Fibroblast of lung (primary cell): ENCODE measurements at regions not wholly inside any gene's neighbourhood (a gene's known extent, or its start where the extent isn't known, plus 50 kb on each side); places are given as distances from the start of the nearest gene placed in this dataset.

Experiments used
- DNase-seq, 2 donors: peaks; one replicate each; pipeline versions ENCODE4 v3.0.0 to v3.0.0-alpha.2; 2010; ENCODE audit warnings: low read depth in 2 of 2
- H2AFZ ChIP-seq: 2 replicates; pipeline ENCODE4 v1.5.1; 2012; ENCODE audit warnings: low read length, control low read depth, inconsistent platforms
- H3K27ac ChIP-seq: 2 replicates; pipeline ENCODE4 v1.5.1; 2011; ENCODE audit warnings: low read length, control low read depth; ENCODE audit not compliant: insufficient read depth
- H3K27me3 ChIP-seq: 2 replicates; pipeline ENCODE4 v1.5.1; 2011; ENCODE audit warnings: mild to moderate bottlenecking, low read length; ENCODE audit not compliant: control insufficient read depth, insufficient read depth
- H3K36me3 ChIP-seq: 2 replicates; pipeline ENCODE4 v1.5.1; 2011; ENCODE audit warnings: low read length; ENCODE audit not compliant: control insufficient read depth, insufficient read depth
- H3K4me1 ChIP-seq: 2 replicates; pipeline ENCODE4 v1.5.1; 2011; ENCODE audit warnings: low read length; ENCODE audit not compliant: control insufficient read depth, insufficient read depth; ENCODE audit errors: extremely low read depth
- H3K4me2 ChIP-seq: 2 replicates; pipeline ENCODE4 v1.5.1; 2011; ENCODE audit warnings: low read length, control low read depth; ENCODE audit not compliant: insufficient read depth; ENCODE audit errors: extremely low read depth
- H3K4me3 ChIP-seq, 4 experiments: fragments of 200-600 bp in 1 of 4; sonication (generic) in 1 of 4; replicated peaks in 1 of 4; 2 replicates each; pipeline ENCODE4 v1.5.1; 2011 to 2016; ENCODE audit warnings: low read length in 4 of 4, low read depth in 3 of 4, mild to moderate bottlenecking in 3 of 4, control low read depth in 2 of 4, inconsistent platforms in 1 of 4, mixed read lengths in 1 of 4; ENCODE audit not compliant: insufficient read depth in 1 of 4; ENCODE audit errors: control extremely low read depth in 1 of 4
- H3K79me2 ChIP-seq: 2 replicates; pipeline ENCODE4 v1.5.1; 2012; ENCODE audit warnings: mild to moderate bottlenecking, low read length, inconsistent platforms; ENCODE audit not compliant: control insufficient read depth, insufficient read depth
- H3K9ac ChIP-seq: 2 replicates; pipeline ENCODE4 v1.5.1; 2011; ENCODE audit warnings: mild to moderate bottlenecking, low read length, control low read depth; ENCODE audit not compliant: insufficient read depth
- H3K9me3 ChIP-seq: 2 replicates; pipeline ENCODE4 v1.5.1; 2012; ENCODE audit warnings: low read depth, low read length; ENCODE audit not compliant: control insufficient read depth, insufficient read depth
- H4K20me1 ChIP-seq: 2 replicates; pipeline ENCODE4 v1.5.1; 2011; ENCODE audit warnings: low read length; ENCODE audit not compliant: control insufficient read depth, insufficient read depth; ENCODE audit errors: extremely low read depth
- EZH2 ChIP-seq: IDR thresholded peaks from 2 replicates; pipeline ENCODE4 v1.5.1; 2012; ENCODE audit warnings: low read length, control low read depth, mild to moderate bottlenecking; ENCODE audit errors: missing control alignments
- TF ChIP-seq, protein P1 (sequence below), 2 donors: IDR thresholded peaks in 1 of 2; conservative IDR thresholded peaks in 1 of 2; 1 replicate in 1 of 2; 2 replicates in 1 of 2; pipeline ENCODE4 v1.5.1; 2011 to 2012; ENCODE audit warnings: low read length in 2 of 2, control low read depth in 1 of 2, inconsistent platforms in 1 of 2, low read depth in 1 of 2, mild to moderate bottlenecking in 1 of 2

DNA sequence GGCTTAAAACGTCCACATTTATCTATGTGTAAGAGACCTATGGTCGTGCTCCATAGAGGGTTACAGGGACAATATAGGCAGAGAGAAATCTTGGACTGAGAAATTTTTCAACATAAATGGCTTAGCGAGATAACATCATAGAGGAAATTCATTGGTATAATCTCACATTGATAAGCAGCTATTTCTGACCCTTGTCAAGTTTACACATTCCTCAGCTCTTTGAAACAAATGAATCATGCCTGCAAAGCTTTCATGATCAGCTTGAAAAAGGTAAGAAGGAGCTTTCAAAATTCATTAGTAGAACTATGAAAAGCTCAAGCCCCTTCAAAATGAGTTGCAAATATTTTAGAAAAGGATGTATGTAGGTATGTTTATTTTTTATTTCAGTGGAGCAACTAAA, 478.8 kb downstream of the NEBL start:
- H3K9me3 ChIP-seq = no peaks in the 10 kb centered on the region
- H3K27me3 ChIP-seq = no peaks in the 10 kb centered on the region
- H3K4me3 ChIP-seq = no peak overlapping the region
- DNase-seq = no peak
- no peak for TF ChIP-seq EZH2
- TF ChIP-seq, protein P1, sequence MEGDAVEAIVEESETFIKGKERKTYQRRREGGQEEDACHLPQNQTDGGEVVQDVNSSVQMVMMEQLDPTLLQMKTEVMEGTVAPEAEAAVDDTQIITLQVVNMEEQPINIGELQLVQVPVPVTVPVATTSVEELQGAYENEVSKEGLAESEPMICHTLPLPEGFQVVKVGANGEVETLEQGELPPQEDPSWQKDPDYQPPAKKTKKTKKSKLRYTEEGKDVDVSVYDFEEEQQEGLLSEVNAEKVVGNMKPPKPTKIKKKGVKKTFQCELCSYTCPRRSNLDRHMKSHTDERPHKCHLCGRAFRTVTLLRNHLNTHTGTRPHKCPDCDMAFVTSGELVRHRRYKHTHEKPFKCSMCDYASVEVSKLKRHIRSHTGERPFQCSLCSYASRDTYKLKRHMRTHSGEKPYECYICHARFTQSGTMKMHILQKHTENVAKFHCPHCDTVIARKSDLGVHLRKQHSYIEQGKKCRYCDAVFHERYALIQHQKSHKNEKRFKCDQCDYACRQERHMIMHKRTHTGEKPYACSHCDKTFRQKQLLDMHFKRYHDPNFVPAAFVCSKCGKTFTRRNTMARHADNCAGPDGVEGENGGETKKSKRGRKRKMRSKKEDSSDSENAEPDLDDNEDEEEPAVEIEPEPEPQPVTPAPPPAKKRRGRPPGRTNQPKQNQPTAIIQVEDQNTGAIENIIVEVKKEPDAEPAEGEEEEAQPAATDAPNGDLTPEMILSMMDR (conservative IDR thresholded peaks at IDR 0.05 in 1 of 2, IDR thresholded peaks at IDR 0.05 in 1 of 2; ENCODE audit: low read depth in 1 of 2, low read length in 2 of 2) = no peak
- no peak overlapping the region for H3K4me2 ChIP-seq
- no peaks in the 10 kb centered on the region for H3K79me2 ChIP-seq
- no peak overlapping the region for H3K9ac ChIP-seq
- no peaks in the 10 kb centered on the region for H4K20me1 ChIP-seq
- no peaks in the 10 kb centered on the region for H3K4me1 ChIP-seq
- H3K36me3 ChIP-seq = no peaks in the 10 kb centered on the region
- H3K27ac ChIP-seq = no peak overlapping the region
- H2AFZ ChIP-seq = no peak overlapping the region

DNA sequence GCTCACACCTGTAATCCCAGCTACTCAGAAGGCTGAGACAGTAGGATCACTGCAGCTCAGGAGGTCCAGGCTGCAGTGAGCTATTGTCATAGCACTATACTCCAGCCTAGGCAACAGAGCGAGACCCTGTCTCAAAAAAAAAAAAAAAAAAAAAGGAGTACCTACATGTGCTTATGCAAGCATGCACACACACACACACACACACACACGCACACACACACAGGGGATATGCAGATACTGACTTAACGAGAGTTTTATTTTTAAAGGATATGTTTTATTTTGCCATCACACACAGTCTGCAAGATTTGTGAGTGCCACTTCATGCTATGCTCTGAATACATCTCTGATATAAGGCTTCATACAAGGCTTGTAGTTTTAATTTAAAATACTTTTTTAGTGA, 479.3 kb downstream of the NEBL start:
- no peaks in the 10 kb centered on the region for H3K79me2 ChIP-seq
- DNase-seq = no peak
- no peak overlapping the region for H3K27ac ChIP-seq
- no peak for TF ChIP-seq EZH2
- no peaks in the 10 kb centered on the region for H4K20me1 ChIP-seq
- H3K9me3 ChIP-seq = no peaks in the 10 kb centered on the region
- H3K4me2 ChIP-seq = no peak overlapping the region
- no peak overlapping the region for H3K4me3 ChIP-seq
- no peaks in the 10 kb centered on the region for H3K27me3 ChIP-seq
- no peaks in the 10 kb centered on the region for H3K4me1 ChIP-seq
- no peaks in the 10 kb centered on the region for H3K36me3 ChIP-seq
- H3K9ac ChIP-seq = no peak overlapping the region
- no peak overlapping the region for H2AFZ ChIP-seq

DNA sequence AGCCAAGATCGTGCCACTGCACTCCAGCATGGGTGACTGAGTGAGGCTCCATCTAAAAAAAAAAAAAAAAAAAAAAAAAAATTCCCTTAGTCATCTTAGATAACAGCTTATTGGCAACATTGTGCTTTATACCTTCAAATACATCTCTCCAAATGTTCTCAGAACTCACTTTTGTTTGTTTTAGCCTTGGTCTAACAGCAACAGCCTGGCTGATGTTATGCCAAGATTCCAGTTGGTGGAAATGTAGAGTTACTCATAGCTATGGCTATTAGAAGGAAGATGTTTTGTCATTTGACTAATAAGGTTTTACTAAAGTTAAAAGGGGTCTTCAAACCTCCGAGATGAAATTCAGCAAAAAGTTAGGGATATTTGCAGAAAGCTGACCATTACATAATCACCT, 481.4 kb downstream of the NEBL start:
- Histone ChIP-seq H3K36me3 (no peaks in the 10 kb centered on the region), H3K79me2 (no peaks in the 10 kb centered on the region), H2AFZ (no peak overlapping the region), H3K27me3 (no peaks in the 10 kb centered on the region), H3K9ac (no peak overlapping the region), H4K20me1 (no peaks in the 10 kb centered on the region), H3K4me3 (no peak overlapping the region), H3K27ac (no peak overlapping the region), H3K4me1 (no peaks in the 10 kb centered on the region), H3K4me2 (no peak overlapping the region), H3K9me3 (no peaks in the 10 kb centered on the region)
- no peak for TF ChIP-seq EZH2
- TF ChIP-seq, protein P1 (conservative IDR thresholded peaks at IDR 0.05 in 1 of 2, IDR thresholded peaks at IDR 0.05 in 1 of 2; ENCODE audit: low read depth in 1 of 2, low read length in 2 of 2) = no peak
- peak in 1 of 2 donors; percentile 34 for DNase-seq
